WTC11 (cell line): ENCODE measurements at regions not wholly inside any gene's neighbourhood (a gene's known extent, or its start where the extent isn't known, plus 50 kb on each side); places are given as distances from the start of the nearest gene placed in this dataset.

Experiments used
- CREB1 ChIP-seq: sonication (generic); formaldehyde crosslinking; IDR thresholded peaks from 2 replicates; pipeline ENCODE4 v1.8.0; 2023; ENCODE audit warnings: mild to moderate bottlenecking, missing genetic modification reagents
- NFYB ChIP-seq: sonication (generic); formaldehyde crosslinking; conservative IDR thresholded peaks from 2 replicates; pipeline ENCODE4 v1.8.0; 2022; ENCODE audit warnings: low read depth, missing genetic modification reagents
- RORB ChIP-seq: fragments of 250-450 bp; sonication (Bioruptor Pico); IDR thresholded peaks from 2 replicates; pipeline ENCODE4 v1.9.0; 2021; ENCODE audit warnings: mild to moderate bottlenecking
- TP53 ChIP-seq: sonication (generic); formaldehyde crosslinking; IDR thresholded peaks from 2 replicates; pipeline ENCODE4 v1.8.1; 2023; ENCODE audit warnings: mild to moderate bottlenecking, missing genetic modification reagents
- TF ChIP-seq, protein P1 (sequence below): fragments of 200-600 bp; IDR thresholded peaks from 2 replicates; pipeline ENCODE4 v1.8.0; 2022; ENCODE audit warnings: antibody characterized with exemption
- TF ChIP-seq, protein P2 (sequence below): sonication (generic); formaldehyde crosslinking; IDR thresholded peaks from 2 replicates; pipeline ENCODE4 v1.8.1; 2023; ENCODE audit warnings: mild to moderate bottlenecking, missing genetic modification reagents, moderate library complexity
- TF ChIP-seq, protein P3 (sequence below): sonication (generic); formaldehyde crosslinking; IDR thresholded peaks from 2 replicates; pipeline ENCODE4 v1.8.0; 2022; ENCODE audit warnings: mild to moderate bottlenecking, missing genetic modification reagents

DNA sequence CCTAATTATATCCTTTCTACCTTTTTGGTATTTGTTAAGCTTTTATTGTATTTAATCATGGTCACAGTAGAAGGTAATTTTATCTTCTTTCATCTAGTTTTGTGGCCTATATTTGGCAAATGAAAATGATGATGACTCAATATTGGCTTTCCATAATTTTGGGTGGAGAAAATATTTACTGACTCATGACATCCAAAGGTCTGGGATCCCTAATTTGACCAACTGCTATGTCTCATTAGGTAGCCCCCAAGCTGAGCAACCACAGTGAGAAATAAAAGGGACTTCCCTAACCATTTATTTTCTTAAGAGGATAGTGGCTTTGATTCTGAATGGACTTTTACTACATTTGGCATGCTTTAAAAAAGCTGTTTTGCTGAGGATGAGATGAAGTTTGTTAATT lies 289.5 kb downstream of the RMST start:
- TF ChIP-seq, protein P1, sequence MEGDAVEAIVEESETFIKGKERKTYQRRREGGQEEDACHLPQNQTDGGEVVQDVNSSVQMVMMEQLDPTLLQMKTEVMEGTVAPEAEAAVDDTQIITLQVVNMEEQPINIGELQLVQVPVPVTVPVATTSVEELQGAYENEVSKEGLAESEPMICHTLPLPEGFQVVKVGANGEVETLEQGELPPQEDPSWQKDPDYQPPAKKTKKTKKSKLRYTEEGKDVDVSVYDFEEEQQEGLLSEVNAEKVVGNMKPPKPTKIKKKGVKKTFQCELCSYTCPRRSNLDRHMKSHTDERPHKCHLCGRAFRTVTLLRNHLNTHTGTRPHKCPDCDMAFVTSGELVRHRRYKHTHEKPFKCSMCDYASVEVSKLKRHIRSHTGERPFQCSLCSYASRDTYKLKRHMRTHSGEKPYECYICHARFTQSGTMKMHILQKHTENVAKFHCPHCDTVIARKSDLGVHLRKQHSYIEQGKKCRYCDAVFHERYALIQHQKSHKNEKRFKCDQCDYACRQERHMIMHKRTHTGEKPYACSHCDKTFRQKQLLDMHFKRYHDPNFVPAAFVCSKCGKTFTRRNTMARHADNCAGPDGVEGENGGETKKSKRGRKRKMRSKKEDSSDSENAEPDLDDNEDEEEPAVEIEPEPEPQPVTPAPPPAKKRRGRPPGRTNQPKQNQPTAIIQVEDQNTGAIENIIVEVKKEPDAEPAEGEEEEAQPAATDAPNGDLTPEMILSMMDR: no peak
- TF ChIP-seq, protein P2, sequence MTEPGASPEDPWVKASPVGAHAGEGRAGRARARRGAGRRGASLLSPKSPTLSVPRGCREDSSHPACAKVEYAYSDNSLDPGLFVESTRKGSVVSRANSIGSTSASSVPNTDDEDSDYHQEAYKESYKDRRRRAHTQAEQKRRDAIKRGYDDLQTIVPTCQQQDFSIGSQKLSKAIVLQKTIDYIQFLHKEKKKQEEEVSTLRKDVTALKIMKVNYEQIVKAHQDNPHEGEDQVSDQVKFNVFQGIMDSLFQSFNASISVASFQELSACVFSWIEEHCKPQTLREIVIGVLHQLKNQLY (CRISPR knock-in tag): no peak
- TF ChIP-seq, protein P3, sequence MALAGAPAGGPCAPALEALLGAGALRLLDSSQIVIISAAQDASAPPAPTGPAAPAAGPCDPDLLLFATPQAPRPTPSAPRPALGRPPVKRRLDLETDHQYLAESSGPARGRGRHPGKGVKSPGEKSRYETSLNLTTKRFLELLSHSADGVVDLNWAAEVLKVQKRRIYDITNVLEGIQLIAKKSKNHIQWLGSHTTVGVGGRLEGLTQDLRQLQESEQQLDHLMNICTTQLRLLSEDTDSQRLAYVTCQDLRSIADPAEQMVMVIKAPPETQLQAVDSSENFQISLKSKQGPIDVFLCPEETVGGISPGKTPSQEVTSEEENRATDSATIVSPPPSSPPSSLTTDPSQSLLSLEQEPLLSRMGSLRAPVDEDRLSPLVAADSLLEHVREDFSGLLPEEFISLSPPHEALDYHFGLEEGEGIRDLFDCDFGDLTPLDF: no peak
- TF ChIP-seq RORB: no peak
- no peak for TF ChIP-seq CREB1 (CRISPR knock-in tag)
- no peak for TF ChIP-seq NFYB (CRISPR knock-in tag)
- no peak for TF ChIP-seq TP53 (CRISPR knock-in tag)
